Thoracic aorta (tissue), 2 donors: ENCODE measurements at regions not wholly inside any gene's neighbourhood (a gene's known extent, or its start where the extent isn't known, plus 50 kb on each side); places are given as distances from the start of the nearest gene placed in this dataset.

Experiments used
- ATAC-seq: fragments of 150-250 bp; one replicate; pipeline ENCODE4 v1.8.0; 2017; ENCODE audit warnings: low read depth; ENCODE audit not compliant: insufficient number of reproducible peaks, low FRiP score
- DNase-seq: peaks from one replicate; pipeline ENCODE4 v3.0.0-alpha.2; 2020; ENCODE audit warnings: low spot score
- H3K27ac ChIP-seq, 2 donors: fragments of 200-600 bp; sonication (generic); 1 replicate in 1 of 2; 2 replicates in 1 of 2; pipeline ENCODE4 v1.5.1; 2016; ENCODE audit warnings: mild to moderate bottlenecking in 2 of 2, moderate library complexity in 2 of 2
- H3K27me3 ChIP-seq: fragments of 200-600 bp; sonication (generic); replicated peaks from 2 replicates; pipeline ENCODE4 v1.6.0; 2016; ENCODE audit warnings: mild to moderate bottlenecking; ENCODE audit not compliant: insufficient read depth
- H3K36me3 ChIP-seq: fragments of 200-600 bp; sonication (generic); one replicate; pipeline ENCODE4 v1.5.1; 2016
- H3K4me1 ChIP-seq, 2 donors: fragments of 200-600 bp; sonication (generic); 1 replicate in 1 of 2; 2 replicates in 1 of 2; pipeline versions ENCODE4 v1.5.1 to v1.6.0; 2016; ENCODE audit warnings: low read depth in 2 of 2, mild to moderate bottlenecking in 1 of 2; ENCODE audit not compliant: control insufficient read depth in 1 of 2
- H3K4me3 ChIP-seq: fragments of 200-600 bp; sonication (generic); 2 replicates; pipeline ENCODE4 v1.5.1; 2016; ENCODE audit warnings: mild to moderate bottlenecking
- H3K9me3 ChIP-seq: fragments of 200-600 bp; sonication (generic); 2 replicates; pipeline ENCODE4 v1.5.1; 2016
- TF ChIP-seq, protein P1 (sequence below): fragments of 200-600 bp; sonication (generic); IDR thresholded peaks from one replicate; pipeline ENCODE4 v1.5.1; 2019; ENCODE audit warnings: antibody characterized with exemption

DNA sequence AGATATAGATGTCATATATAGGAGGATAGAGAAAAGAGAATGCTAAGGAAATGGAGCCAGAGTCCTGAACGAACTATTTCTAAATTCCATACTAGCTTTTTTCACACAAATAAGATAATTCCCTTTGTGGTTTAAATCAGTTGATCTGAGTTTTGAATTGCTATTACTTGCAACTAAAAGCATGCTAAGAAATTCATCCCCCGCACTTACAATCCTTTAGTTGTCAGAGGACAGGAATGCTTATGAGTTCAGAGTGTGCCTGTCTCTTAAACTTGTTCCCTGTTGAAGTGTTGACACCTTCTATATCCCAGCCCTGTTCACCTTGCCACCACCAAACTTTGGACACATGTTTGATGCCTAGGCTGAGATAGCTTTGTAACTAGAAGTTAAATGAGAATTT is 406.2 kb downstream of the METTL15 start:
- Histone ChIP-seq H3K9me3 (no peaks in the 10 kb centered on the region), H3K36me3 (no peaks in the 10 kb centered on the region), H3K27me3 (no peaks in the 10 kb centered on the region), H3K4me1 (no peaks in the 10 kb centered on the region), H3K27ac (no peak overlapping the region), H3K4me3 (no peak overlapping the region)
- no peak for ATAC-seq
- TF ChIP-seq, protein P1, sequence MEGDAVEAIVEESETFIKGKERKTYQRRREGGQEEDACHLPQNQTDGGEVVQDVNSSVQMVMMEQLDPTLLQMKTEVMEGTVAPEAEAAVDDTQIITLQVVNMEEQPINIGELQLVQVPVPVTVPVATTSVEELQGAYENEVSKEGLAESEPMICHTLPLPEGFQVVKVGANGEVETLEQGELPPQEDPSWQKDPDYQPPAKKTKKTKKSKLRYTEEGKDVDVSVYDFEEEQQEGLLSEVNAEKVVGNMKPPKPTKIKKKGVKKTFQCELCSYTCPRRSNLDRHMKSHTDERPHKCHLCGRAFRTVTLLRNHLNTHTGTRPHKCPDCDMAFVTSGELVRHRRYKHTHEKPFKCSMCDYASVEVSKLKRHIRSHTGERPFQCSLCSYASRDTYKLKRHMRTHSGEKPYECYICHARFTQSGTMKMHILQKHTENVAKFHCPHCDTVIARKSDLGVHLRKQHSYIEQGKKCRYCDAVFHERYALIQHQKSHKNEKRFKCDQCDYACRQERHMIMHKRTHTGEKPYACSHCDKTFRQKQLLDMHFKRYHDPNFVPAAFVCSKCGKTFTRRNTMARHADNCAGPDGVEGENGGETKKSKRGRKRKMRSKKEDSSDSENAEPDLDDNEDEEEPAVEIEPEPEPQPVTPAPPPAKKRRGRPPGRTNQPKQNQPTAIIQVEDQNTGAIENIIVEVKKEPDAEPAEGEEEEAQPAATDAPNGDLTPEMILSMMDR, result no peak
- no peak for DNase-seq

DNA sequence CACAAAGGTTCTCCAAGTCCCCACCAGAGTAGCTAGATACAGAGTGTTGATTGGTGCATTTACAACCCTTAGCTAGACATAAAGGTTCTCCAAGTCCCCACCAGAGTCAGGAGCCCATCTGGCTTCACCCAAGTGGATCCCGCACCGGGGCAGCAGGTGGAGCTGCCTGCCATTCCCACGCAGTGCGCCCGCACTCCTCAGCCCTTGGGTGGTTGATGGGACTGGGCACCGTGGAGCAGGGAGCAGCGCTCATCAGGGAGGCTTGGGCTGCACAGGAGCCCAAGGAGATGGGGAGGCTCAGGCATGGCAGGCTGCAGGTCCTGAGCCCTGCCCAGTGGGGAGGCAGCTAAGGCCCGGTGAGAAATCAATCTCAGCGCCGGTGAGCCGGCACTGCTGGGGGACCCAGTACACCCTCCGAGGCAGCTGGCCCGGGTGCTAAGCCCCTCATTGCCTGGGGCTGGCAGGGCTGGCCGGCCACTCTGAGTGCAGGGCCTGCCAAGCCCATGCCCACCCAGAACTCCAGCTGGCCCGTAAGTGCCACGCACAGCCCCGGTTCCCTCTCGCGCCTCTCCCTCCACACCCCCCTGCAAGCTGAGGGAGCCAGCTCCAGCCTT is 404.1 kb downstream of the METTL15 start:
- Histone ChIP-seq H3K27ac (no peak overlapping the region), H3K27me3 (no peaks in the 10 kb centered on the region), H3K9me3 (no peaks in the 10 kb centered on the region), H3K4me3 (no peak overlapping the region), H3K4me1 (no peaks in the 10 kb centered on the region), H3K36me3 (no peaks in the 10 kb centered on the region)
- ATAC-seq (no peak), DNase-seq (no peak)
- TF ChIP-seq, protein P1, result no peak

DNA sequence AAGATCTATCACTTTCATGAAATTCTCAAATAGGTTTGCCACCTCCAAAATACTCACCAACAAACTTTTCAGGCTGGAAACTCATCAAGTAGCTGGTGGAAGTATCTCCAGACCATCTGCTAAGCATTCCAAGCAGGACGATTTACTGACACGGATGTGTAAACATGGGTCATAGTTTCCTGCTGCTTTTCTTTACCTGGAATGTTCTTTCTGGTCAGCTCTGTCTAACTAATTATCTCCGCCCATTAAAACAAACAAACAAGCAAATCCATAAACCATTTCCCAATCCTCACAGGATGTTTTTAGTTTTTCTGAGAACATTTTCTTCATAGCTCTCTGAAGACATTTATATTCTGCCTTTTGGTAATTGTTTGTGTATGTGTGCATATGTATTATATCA is 397.0 kb downstream of the METTL15 start:
- no peaks in the 10 kb centered on the region for H3K9me3 ChIP-seq
- DNase-seq (no peak), ATAC-seq (no peak)
- no peak overlapping the region for H3K27ac ChIP-seq
- H3K4me1 ChIP-seq, result no peaks in the 10 kb centered on the region
- no peaks in the 10 kb centered on the region for H3K36me3 ChIP-seq
- no peak overlapping the region for H3K4me3 ChIP-seq
- TF ChIP-seq, protein P1, result no peak
- no peaks in the 10 kb centered on the region for H3K27me3 ChIP-seq

DNA sequence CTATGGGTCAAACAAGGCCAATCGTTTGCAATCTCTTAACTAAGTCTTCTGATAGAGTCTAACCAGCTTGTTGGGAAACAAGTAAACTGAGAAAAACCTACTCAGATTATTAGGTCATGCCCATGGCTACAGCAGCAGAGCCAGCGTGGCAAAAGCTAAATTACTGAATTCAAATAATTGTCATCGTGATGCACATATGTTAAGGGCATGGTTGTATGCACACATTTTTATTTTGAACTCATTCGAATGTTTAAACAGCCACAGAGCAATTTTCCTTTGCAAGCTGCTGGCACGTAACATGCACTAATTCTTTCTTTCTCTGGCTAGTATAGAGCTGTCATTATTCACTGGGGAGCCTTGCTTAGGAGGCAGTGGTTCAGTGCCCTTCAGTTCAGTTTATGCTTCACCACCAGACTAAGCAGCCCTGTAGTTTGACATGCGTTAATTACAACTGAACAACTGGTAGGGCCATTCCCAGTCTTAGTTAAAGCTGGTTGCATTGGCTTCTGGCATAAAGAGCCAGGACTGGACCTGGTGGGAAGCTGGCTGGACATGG is 396.4 kb downstream of the METTL15 start:
- Histone ChIP-seq H3K27ac (no peak overlapping the region), H3K4me3 (no peak overlapping the region), H3K4me1 (no peaks in the 10 kb centered on the region), H3K36me3 (no peaks in the 10 kb centered on the region), H3K27me3 (no peaks in the 10 kb centered on the region), H3K9me3 (no peaks in the 10 kb centered on the region)
- TF ChIP-seq, protein P1, result no peak
- no peak for DNase-seq
- no peak for ATAC-seq

DNA sequence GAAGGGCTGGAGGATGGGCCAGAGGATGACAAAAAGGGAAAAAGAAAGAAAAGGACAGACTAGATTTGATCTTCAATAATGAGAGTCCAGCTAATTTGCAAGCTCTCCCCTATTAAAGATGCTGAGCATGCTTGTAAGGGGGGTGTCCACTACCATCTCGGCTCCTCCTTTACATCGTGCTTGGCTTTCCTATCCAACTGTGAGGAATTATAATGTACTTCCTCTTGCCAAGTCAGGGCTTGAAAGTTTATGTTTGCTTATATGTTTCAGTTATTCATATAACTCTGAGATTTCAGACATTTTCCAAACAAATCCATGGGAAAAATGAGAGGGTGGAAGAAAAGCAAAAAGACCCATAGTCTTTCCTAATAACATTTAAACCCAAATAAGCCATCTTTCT is 387.1 kb downstream of the METTL15 start:
- TF ChIP-seq, protein P1, result no peak
- DNase-seq (no peak), ATAC-seq (no peak)

More for the DNA sequence above, 387.1 kb downstream of the METTL15 start:
- H3K4me1 ChIP-seq, result peaks cover 0 to 4% of the 10 kb centered on the region in 2 donors
- no peak overlapping the region for H3K27ac ChIP-seq
- no peaks in the 10 kb centered on the region for H3K27me3 ChIP-seq
- H3K4me3 ChIP-seq, result no peak overlapping the region
- H3K36me3 ChIP-seq, result no peaks in the 10 kb centered on the region
- H3K9me3 ChIP-seq, result no peaks in the 10 kb centered on the region
